ENCODE measurements at regions not wholly inside any gene's neighbourhood (a gene's known extent, or its start where the extent isn't known, plus 50 kb on each side); places are given as distances from the start of the nearest gene placed in this dataset.

GRCh38 chr16:79543219-79543618 is 57.3 kb downstream of the MAF start:
- no peak for DNase-seq

GRCh38 chr16:79542237-79542774 is 58.2 kb downstream of the MAF start:
- no peak for DNase-seq

GRCh38 chr16:79540825-79541595 is 59.5 kb downstream of the MAF start:
- DNase-seq = no peak

GRCh38 chr16:79537584-79537983 is 63.0 kb downstream of the MAF start:
- no peak for DNase-seq

GRCh38 chr16:79536958-79537357 is 63.6 kb downstream of the MAF start:
- no peak for DNase-seq

- no peak for DNase-seq
Observed at GRCh38 chr16:79535130-79535529, 65.4 kb downstream of the MAF start.

GRCh38 chr16:79534143-79534542 is 66.4 kb downstream of the MAF start:
- no peak for DNase-seq

- no peak for DNase-seq
Observed at GRCh38 chr16:79533292-79533691, 67.2 kb downstream of the MAF start.

- DNase-seq = no peak
Observed at GRCh38 chr16:79532785-79533184, 67.8 kb downstream of the MAF start.

- DNase-seq = no peak
Observed at GRCh38 chr16:79532273-79532672, 68.3 kb downstream of the MAF start.

- DNase-seq = no peak
Observed at GRCh38 chr16:79528338-79528737, 72.2 kb downstream of the MAF start.

- DNase-seq = no peak
Observed at GRCh38 chr16:79523971-79524370, 76.6 kb downstream of the MAF start.

GRCh38 chr16:79519448-79519847 is 81.1 kb downstream of the MAF start:
- DNase-seq = no peak

- no peak for DNase-seq
Observed at GRCh38 chr16:79517156-79517555, 83.4 kb downstream of the MAF start.

- no peak for DNase-seq
Observed at GRCh38 chr16:79510879-79511278, 89.7 kb downstream of the MAF start.

GRCh38 chr16:79509906-79510305 is 90.6 kb downstream of the MAF start:
- no peak for DNase-seq

- DNase-seq = no peak
Observed at GRCh38 chr16:79509211-79509631, 91.3 kb downstream of the MAF start.

- no peak for DNase-seq
Observed at GRCh38 chr16:79508294-79508693, 92.2 kb downstream of the MAF start.

- DNase-seq = no peak
Observed at GRCh38 chr16:79505344-79505743, 95.2 kb downstream of the MAF start.

- DNase-seq = no peak
Observed at GRCh38 chr16:79503511-79503910, 97.0 kb downstream of the MAF start.

- DNase-seq = no peak
Observed at GRCh38 chr16:79501446-79501845, 99.1 kb downstream of the MAF start.

GRCh38 chr16:79500866-79501265 is 99.7 kb downstream of the MAF start:
- no peak for DNase-seq

- no peak for DNase-seq
Observed at GRCh38 chr16:79500286-79500685, 100.3 kb downstream of the MAF start.

- no peak for DNase-seq
Observed at GRCh38 chr16:79498928-79499327, 101.6 kb downstream of the MAF start.

All from fibroblast of skin of right quadriceps (primary cell).